OCI-LY1 (cell line): ENCODE measurements at regions not wholly inside any gene's neighbourhood (a gene's known extent, or its start where the extent isn't known, plus 50 kb on each side); places are given as distances from the start of the nearest gene placed in this dataset.

Experiments used
- H2AFZ ChIP-seq: fragments of 200-600 bp; sonication (generic), shearing (Covaris generic); 2 replicates; pipeline ENCODE4 v1.6.0; 2014; ENCODE audit warnings: antibody characterized with exemption, mild to moderate bottlenecking, low read length
- H3F3A ChIP-seq: fragments of 200-600 bp; sonication (generic), shearing (Covaris generic); 2 replicates; pipeline ENCODE4 v1.6.0; 2014; ENCODE audit warnings: mild to moderate bottlenecking, antibody characterized with exemption, low read length, moderate library complexity; ENCODE audit not compliant: insufficient read depth
- H3K27ac ChIP-seq: fragments of 200-600 bp; sonication (generic); 2 replicates; pipeline ENCODE4 v1.5.1; 2014; ENCODE audit warnings: low read length, mixed run types, mild to moderate bottlenecking, low read depth; ENCODE audit not compliant: poor library complexity, severe bottlenecking
- H3K27me3 ChIP-seq: fragments of 200-600 bp; sonication (generic); 2 replicates; pipeline ENCODE4 v1.6.0; 2014; ENCODE audit warnings: antibody characterized with exemption, mild to moderate bottlenecking, low read length, moderate library complexity; ENCODE audit not compliant: insufficient read depth
- H3K36me3 ChIP-seq: fragments of 200-600 bp; sonication (generic); 2 replicates; pipeline ENCODE4 v1.6.1; 2014; ENCODE audit warnings: mild to moderate bottlenecking, antibody characterized with exemption, low read length, moderate library complexity, mixed read lengths; ENCODE audit not compliant: insufficient read depth
- H3K4me1 ChIP-seq: fragments of 200-600 bp; sonication (generic); 2 replicates; pipeline ENCODE4 v1.5.1; 2014; ENCODE audit warnings: mild to moderate bottlenecking, low read length, moderate library complexity; ENCODE audit not compliant: insufficient read depth, severe bottlenecking
- H3K4me2 ChIP-seq: fragments of 200-600 bp; sonication (generic), shearing (Covaris generic); 2 replicates; pipeline ENCODE4 v1.6.1; 2014; ENCODE audit warnings: low read length
- H3K4me3 ChIP-seq: fragments of 200-600 bp; sonication (generic); 2 replicates; pipeline ENCODE4 v1.5.1; 2014; ENCODE audit warnings: low read length, low read depth, mild to moderate bottlenecking, mixed read lengths; ENCODE audit not compliant: poor library complexity, severe bottlenecking
- H3K79me2 ChIP-seq: fragments of 200-600 bp; shearing (Covaris generic); 2 replicates; pipeline ENCODE4 v1.6.1; 2016; ENCODE audit warnings: mixed run types, low read length, mixed read lengths; ENCODE audit not compliant: insufficient read depth
- H3K9ac ChIP-seq: fragments of 200-600 bp; sonication (generic), shearing (Covaris generic); 2 replicates; pipeline ENCODE4 v1.6.1; 2014; ENCODE audit warnings: mild to moderate bottlenecking, low read length, mixed read lengths
- H3K9me2 ChIP-seq: fragments of 200-600 bp; sonication (generic), shearing (Covaris generic); 2 replicates; pipeline ENCODE4 v1.6.1; 2014; ENCODE audit warnings: low read depth, mild to moderate bottlenecking, low read length, mixed read lengths
- H3K9me3 ChIP-seq: fragments of 200-600 bp; shearing (Covaris generic); 2 replicates; pipeline ENCODE4 v1.6.1; 2014; ENCODE audit warnings: low read length, mixed read lengths
- H4K20me1 ChIP-seq: fragments of 200-600 bp; sonication (generic), shearing (Covaris generic); 2 replicates; pipeline ENCODE4 v1.6.0; 2016; ENCODE audit warnings: mild to moderate bottlenecking, low read length; ENCODE audit not compliant: insufficient read depth
- CTCF ChIP-seq: fragments of 200-600 bp; sonication (generic), shearing (Covaris generic); IDR thresholded peaks from 2 replicates; pipeline ENCODE4 v1.5.1; 2017; ENCODE audit warnings: mild to moderate bottlenecking, antibody characterized with exemption, low read length, moderate library complexity, mixed read lengths
- EZH2 ChIP-seq: fragments of 200-600 bp; sonication (generic), shearing (Covaris generic); IDR thresholded peaks from 2 replicates; pipeline ENCODE4 v1.8.0; 2017; ENCODE audit warnings: borderline replicate concordance, mixed run types, mild to moderate bottlenecking, antibody characterized with exemption, low read length, moderate library complexity, mixed read lengths

- no peaks in the 10 kb centered on the region for H3K79me2 ChIP-seq
- H3K36me3 ChIP-seq: no peaks in the 10 kb centered on the region
- no peak for TF ChIP-seq CTCF
- TF ChIP-seq EZH2: no peak
Measured at GRCh38 chr2:17036361-17036760, 370.7 kb upstream of the CYRIA start.

GRCh38 chr2:17035010-17035409 lies 369.4 kb upstream of the CYRIA start:
- Histone ChIP-seq H3F3A (no peaks in the 10 kb centered on the region), H3K4me1 (no peaks in the 10 kb centered on the region), H3K4me2 (no peak overlapping the region), H3K9me3 (no peaks in the 10 kb centered on the region), H3K79me2 (no peaks in the 10 kb centered on the region), H3K9me2 (no peaks in the 10 kb centered on the region), H4K20me1 (no peaks in the 10 kb centered on the region), H3K27me3 (no peaks in the 10 kb centered on the region), H3K4me3 (no peak overlapping the region), H3K9ac (no peak overlapping the region), H3K27ac (no peak overlapping the region), H2AFZ (no peak overlapping the region), H3K36me3 (no peaks in the 10 kb centered on the region)
- no peak for TF ChIP-seq EZH2
- TF ChIP-seq CTCF: no peak

More at GRCh38 chr2:17036361-17036760, 370.7 kb upstream of the CYRIA start:
- no peak overlapping the region for H3K27ac ChIP-seq
- H3K4me1 ChIP-seq: no peaks in the 10 kb centered on the region
- H3K27me3 ChIP-seq: no peaks in the 10 kb centered on the region
- no peak overlapping the region for H3K4me3 ChIP-seq
- H3F3A ChIP-seq: no peaks in the 10 kb centered on the region
- H3K9me2 ChIP-seq: no peaks in the 10 kb centered on the region
- H3K4me2 ChIP-seq: no peak overlapping the region
- H4K20me1 ChIP-seq: no peaks in the 10 kb centered on the region
- H3K9ac ChIP-seq: no peak overlapping the region
- H2AFZ ChIP-seq: no peak overlapping the region
- no peaks in the 10 kb centered on the region for H3K9me3 ChIP-seq

GRCh38 chr2:17030047-17030446 lies 364.4 kb upstream of the CYRIA start:
- Histone ChIP-seq H3K9me3 (no peaks in the 10 kb centered on the region), H2AFZ (no peak overlapping the region), H3K9me2 (no peaks in the 10 kb centered on the region), H3K27ac (no peak overlapping the region), H3K79me2 (no peaks in the 10 kb centered on the region), H3K36me3 (no peaks in the 10 kb centered on the region), H3K4me2 (no peak overlapping the region), H4K20me1 (no peaks in the 10 kb centered on the region), H3K4me3 (no peak overlapping the region), H3K4me1 (no peaks in the 10 kb centered on the region), H3K9ac (no peak overlapping the region), H3K27me3 (no peaks in the 10 kb centered on the region), H3F3A (no peaks in the 10 kb centered on the region)
- TF ChIP-seq EZH2 (no peak), CTCF (no peak)
